K562 (cell line): ENCODE measurements at regions not wholly inside any gene's neighbourhood (a gene's known extent, or its start where the extent isn't known, plus 50 kb on each side); places are given as distances from the start of the nearest gene placed in this dataset.

Experiments used
- ATAC-seq: fragments of 200-7000 bp; cut with Tn5 transposase; 3 replicates; pipeline ENCODE4 v1.9.1; 2020; ENCODE audit warnings: moderate library complexity
- BruUV-seq: library from RNA; stranded (reverse); fragments of 400-500 nt; replicated peaks from 2 replicates; lab custom pipeline; 2021; lab: Mats Ljungman, UMichigan
- CTCF ChIA-PET: fragments of 300-600 bp; formaldehyde crosslinking; extraction: SDS; loops from one replicate; lab custom pipeline; 2021; ENCODE audit warnings: low intra/inter-chr PET ratio; lab: Yijun Ruan, JAX
- POLR2A ChIA-PET: fragments of 300-600, 350-650 bp; sonication (Branson Sonifier 250); formaldehyde crosslinking; extraction: SDS; loops from one replicate; lab custom pipeline; 2021; ENCODE audit warnings: antibody characterized with exemption, inconsistent platforms; lab: Yijun Ruan, JAX
- DNase-seq, 4 experiments: peaks; one replicate each; pipeline versions ENCODE4 v3.0.0 to v3.0.0-alpha.2; 2011 to 2018; ENCODE audit warnings: low spot score in 3 of 4, mixed read lengths in 3 of 4; ENCODE audit errors: extremely low read depth in 1 of 4
- FAIRE-seq: peaks from 2 replicates; lab custom pipeline; 2011; peaks lifted over from hg19 to GRCh38; lab: Jason Lieb, UNC
- H2AFZ ChIP-seq: 2 replicates; pipeline ENCODE4 v1.6.0; 2011; ENCODE audit warnings: low read depth, low read length, control low read depth, inconsistent platforms
- H3K27ac ChIP-seq: fragments of 200-600 bp; 3 replicates; pipeline ENCODE4 v1.8.0; 2011; ENCODE audit warnings: low read depth, mild to moderate bottlenecking, control low read depth, inconsistent platforms, low read length, moderate library complexity, mixed read lengths; ENCODE audit errors: extremely low read depth
- H3K27me3 ChIP-seq, 2 experiments: fragments of 300-600 bp in 1 of 2; 2 replicates in 1 of 2; 3 replicates in 1 of 2; pipeline versions ENCODE4 v1.6.0 to v1.8.0; 2011; ENCODE audit warnings: inconsistent platforms in 2 of 2, low read length in 2 of 2, mild to moderate bottlenecking in 1 of 2, mixed read lengths in 1 of 2, moderate library complexity in 1 of 2; ENCODE audit not compliant: control insufficient read depth in 2 of 2, insufficient read depth in 2 of 2
- H3K36me3 ChIP-seq: fragments of 300-600 bp; 3 replicates; pipeline ENCODE4 v1.8.0; 2011; ENCODE audit warnings: mild to moderate bottlenecking, low read length, inconsistent platforms; ENCODE audit not compliant: control insufficient read depth, insufficient read depth
- H3K4me1 ChIP-seq, 2 experiments: fragments of 200-600 bp in 1 of 2; replicated peaks in 1 of 2; 2 replicates in 1 of 2; 3 replicates in 1 of 2; pipeline versions ENCODE4 v1.5.1 to v1.8.0; 2011; ENCODE audit warnings: inconsistent platforms in 2 of 2, low read length in 2 of 2, mild to moderate bottlenecking in 1 of 2, mixed read lengths in 1 of 2, moderate library complexity in 1 of 2; ENCODE audit not compliant: control insufficient read depth in 2 of 2, insufficient read depth in 2 of 2
- H3K4me2 ChIP-seq: 2 replicates; pipeline ENCODE4 v1.6.1; 2011; ENCODE audit warnings: low read length, control low read depth, inconsistent platforms, mixed read lengths; ENCODE audit not compliant: insufficient read depth
- H3K4me3 ChIP-seq: fragments of 200-600 bp; sonication (generic), shearing (Covaris generic); 2 replicates; pipeline ENCODE4 v1.5.1; 2016; ENCODE audit warnings: control low read depth, inconsistent platforms
- H3K79me2 ChIP-seq: fragments of 200-600 bp; 3 replicates; pipeline ENCODE4 v1.8.0; 2011; ENCODE audit warnings: low read length, inconsistent platforms; ENCODE audit not compliant: control insufficient read depth, insufficient read depth
- H3K9ac ChIP-seq, 2 experiments: 2 replicates each; pipeline versions ENCODE4 v1.6.0 to v1.6.1; 2011; ENCODE audit warnings: low read depth in 2 of 2, low read length in 2 of 2, control low read depth in 1 of 2, inconsistent platforms in 1 of 2, mild to moderate bottlenecking in 1 of 2, mixed read lengths in 1 of 2; ENCODE audit not compliant: insufficient read depth in 1 of 2
- H3K9me1 ChIP-seq: one replicate; pipeline ENCODE4 v1.6.0; 2011; ENCODE audit warnings: inconsistent platforms, mild to moderate bottlenecking, low read length, moderate library complexity; ENCODE audit not compliant: control insufficient read depth, insufficient read depth
- H3K9me3 ChIP-seq: replicated peaks from 2 replicates; pipeline ENCODE4 v1.5.1; 2011; ENCODE audit warnings: low read depth, low read length, inconsistent platforms; ENCODE audit not compliant: control insufficient read depth, insufficient read depth
- H4K20me1 ChIP-seq: replicated peaks from 2 replicates; pipeline ENCODE4 v1.6.1; 2011; ENCODE audit warnings: low read length, inconsistent platforms, mixed read lengths; ENCODE audit not compliant: control insufficient read depth, insufficient read depth
- ADNP ChIP-seq: fragments of 200-800 bp; sonication (Bioruptor generic); IDR thresholded peaks from 2 replicates; pipeline ENCODE4 v1.6.1; 2016; ENCODE audit warnings: missing genetic modification characterization, missing compliant biosample characterization
- CSDE1 ChIP-seq, 2 experiments: fragments of 450-650 bp; IDR thresholded peaks; 2 replicates each; pipeline ENCODE4 v1.6.1; 2016; ENCODE audit warnings: mild to moderate bottlenecking in 1 of 2
- CXXC5 ChIP-seq: fragments of 250-450 bp; sonication (Bioruptor Pico); IDR thresholded peaks from 2 replicates; pipeline ENCODE4 v1.8.0; 2022; ENCODE audit warnings: inconsistent platforms, mild to moderate bottlenecking, moderate library complexity
- DIDO1 ChIP-seq: fragments of 450-650 bp; IDR thresholded peaks from 2 replicates; pipeline ENCODE4 v1.6.1; 2016; ENCODE audit warnings: low read depth, missing biosample characterization, missing genetic modification characterization
- ESRRA ChIP-seq: fragments of 450-650 bp; IDR thresholded peaks from 2 replicates; pipeline ENCODE4 v1.6.1; 2014; ENCODE audit warnings: low read depth, mild to moderate bottlenecking, moderate library complexity, borderline replicate concordance
- HNRNPLL ChIP-seq: fragments of 200-400 bp; formaldehyde crosslinking; IDR thresholded peaks from 2 replicates; pipeline ENCODE4 v1.6.1; 2017; ENCODE audit warnings: low read length, low read depth, mild to moderate bottlenecking; ENCODE audit not compliant: poor library complexity, severe bottlenecking
- IRF2 ChIP-seq: sonication (generic); formaldehyde crosslinking; IDR thresholded peaks from 2 replicates; pipeline ENCODE4 v1.8.1; 2022; ENCODE audit warnings: mild to moderate bottlenecking, missing genetic modification reagents
- MAZ ChIP-seq, 2 experiments: fragments of 450-650 bp in 1 of 2; sonication (generic) in 1 of 2; formaldehyde crosslinking; IDR thresholded peaks in 1 of 2; conservative IDR thresholded peaks in 1 of 2; 2 replicates each; pipeline versions ENCODE4 v1.4.0 to v1.5.0; 2020; ENCODE audit warnings: mild to moderate bottlenecking in 1 of 2, missing genetic modification reagents in 1 of 2
- NR3C1 ChIP-seq: sonication (generic); formaldehyde crosslinking; IDR thresholded peaks from 2 replicates; pipeline ENCODE4 v1.8.1; 2022; ENCODE audit warnings: missing genetic modification reagents
- PHF8 ChIP-seq: fragments of 200-600 bp; sonication (generic); IDR thresholded peaks from 2 replicates; pipeline ENCODE4 v1.6.1; 2012; ENCODE audit warnings: mixed run types, mild to moderate bottlenecking, inconsistent platforms, low read length, moderate library complexity, borderline replicate concordance
- SNAPC5 ChIP-seq: fragments of 250-450 bp; sonication (Bioruptor Pico); IDR thresholded peaks from 2 replicates; pipeline ENCODE4 v1.8.0; 2021; ENCODE audit warnings: moderate library complexity, mild to moderate bottlenecking, inconsistent platforms
- SRF ChIP-seq, 2 experiments: fragments of 250-450, 450-650 bp in 1 of 2; sonication (Bioruptor Pico) in 1 of 2; sonication (generic) in 1 of 2; formaldehyde crosslinking; IDR thresholded peaks; 2 replicates each; pipeline versions ENCODE4 v1.5.0 to v1.5.1; 2020 to 2022; ENCODE audit warnings: mild to moderate bottlenecking in 1 of 2, missing genetic modification reagents in 1 of 2
- SRSF1 ChIP-seq: fragments of 200-400 bp; formaldehyde crosslinking; IDR thresholded peaks from 2 replicates; pipeline ENCODE4 v1.6.1; 2017; ENCODE audit warnings: mild to moderate bottlenecking, low read depth, low read length, moderate library complexity
- SRSF9 ChIP-seq: fragments of 200-400 bp; formaldehyde crosslinking; IDR thresholded peaks from 2 replicates; pipeline ENCODE4 v1.6.1; 2017; ENCODE audit warnings: low read depth, low read length, borderline replicate concordance
- STAT5A ChIP-seq: IDR thresholded peaks from 2 replicates; pipeline ENCODE4 v1.6.1; 2012; ENCODE audit warnings: low read length, inconsistent platforms, borderline replicate concordance
- STAT6 ChIP-seq: sonication (generic); formaldehyde crosslinking; IDR thresholded peaks from 2 replicates; pipeline ENCODE4 v1.8.1; 2023; ENCODE audit warnings: mild to moderate bottlenecking, missing genetic modification reagents
- TCFL5 ChIP-seq: fragments of 250-450 bp; sonication (Bioruptor Pico); conservative IDR thresholded peaks from 2 replicates; pipeline ENCODE4 v1.6.1; 2021; ENCODE audit warnings: mild to moderate bottlenecking, moderate library complexity, matching md5 sums
- USF2 ChIP-seq: sonication (generic); formaldehyde crosslinking; IDR thresholded peaks from 2 replicates; pipeline ENCODE4 v1.5.0; 2020; ENCODE audit warnings: missing genetic modification reagents
- ZFP30 ChIP-seq: fragments of 250-450 bp; sonication (Bioruptor Pico); IDR thresholded peaks from 2 replicates; pipeline ENCODE4 v1.8.0; 2022; ENCODE audit warnings: moderate library complexity, mild to moderate bottlenecking, inconsistent platforms, borderline replicate concordance
- ZNF121 ChIP-seq: sonication (generic); formaldehyde crosslinking; conservative IDR thresholded peaks from 2 replicates; pipeline ENCODE4 v1.8.0; 2022; ENCODE audit warnings: missing genetic modification reagents
- WGBS: fragments of 100-300 bp; shearing (Covaris generic); methylation state at CpG from one replicate; pipeline ENCODE4 v1.1.6; 2016; ENCODE audit warnings: low coverage, mixed read lengths; ENCODE audit not compliant: insufficient coverage; ENCODE audit errors: missing lambda C conversion rate; 5-methylcytosine and 5-hydroxymethylcytosine counted together
- in situ Hi-C: fragments of 300-500 bp; cut with MboI; formaldehyde crosslinking; loops from 4 replicates; pipeline ENCODE4 v1.15.0; 2018; ENCODE audit warnings: inconsistent platforms, mixed read lengths
- intact Hi-C: fragments of 100-400 bp; cut with micrococcal nuclease; formaldehyde crosslinking; loops from 2 replicates; pipeline ENCODE4 v1.14.2; 2022

GRCh38 chr14:84197704-84198103 lies 1332.2 kb upstream of the FLRT2 start (continued):
- TF ChIP-seq PHF8 (no peak), CSDE1 (IDR thresholded peaks at IDR 0.05) (no peak), STAT6 (CRISPR knock-in tag) (no peak)

GRCh38 chr14:84202486-84202885 lies 1327.5 kb upstream of the FLRT2 start:
- FAIRE-seq (no peak), ATAC-seq (no peak), DNase-seq (no peak)
- no peaks in the 10 kb centered on the region for H3K9me3 ChIP-seq
- in situ Hi-C loops: no loop called here
- H4K20me1 ChIP-seq: no peaks in the 10 kb centered on the region
- BruUV-seq: no TSS peak
- H3K4me2 ChIP-seq: no peak overlapping the region
- no peaks in the 10 kb centered on the region for H3K79me2 ChIP-seq
- no peak overlapping the region for H3K27ac ChIP-seq
- H3K9ac ChIP-seq: no peak overlapping the region
- H2AFZ ChIP-seq: no peak overlapping the region
- 0% methylated on average over 2 of the region's 2 CpGs for whole genome bisulfite sequencing
- H3K36me3 ChIP-seq: no peaks in the 10 kb centered on the region
- ChIA-PET CTCF (no interaction called here), POLR2A (no interaction called here)
- intact Hi-C loops: no loop called here
- no peaks in the 10 kb centered on the region for H3K9me1 ChIP-seq
- H3K4me3 ChIP-seq: no peak overlapping the region
- no peaks in the 10 kb centered on the region for H3K27me3 ChIP-seq
- H3K4me1 ChIP-seq: no peaks in the 10 kb centered on the region
- TF ChIP-seq SNAPC5 (no peak), DIDO1 (no peak), ESRRA (no peak), SRF (CRISPR knock-in tag; IDR thresholded peaks at IDR 0.05) (no peak), NR3C1 (CRISPR knock-in tag) (no peak), ZNF121 (no peak), MAZ (CRISPR knock-in tag; conservative IDR thresholded peaks at IDR 0.05 in 1 of 2, IDR thresholded peaks at IDR 0.05 in 1 of 2) (no peak), IRF2 (CRISPR knock-in tag) (no peak), ADNP (no peak), CXXC5 (no peak), SRSF9 (no peak), USF2 (no peak), HNRNPLL (no peak), SRSF1 (no peak), TCFL5 (CRISPR knock-in tag) (no peak), STAT5A (no peak), ZFP30 (CRISPR knock-in tag) (no peak)
